ENCODE measurements at regions not wholly inside any gene's neighbourhood (a gene's known extent, or its start where the extent isn't known, plus 50 kb on each side); places are given as distances from the start of the nearest gene placed in this dataset.

- TF ChIP-seq CTCF (conservative IDR thresholded peaks at IDR 0.05; ENCODE audit: low read depth in 2 of 2), result 0 out of 4 replicates have a peak, but pooled peaks of 1 of the 2 experiments have one; percentile 14
- no peak for TF ChIP-seq ZNF462 (CRISPR knock-in tag; IDR thresholded peaks at IDR 0.05)
- no peak overlapping the region for H3K4me3 Mint-ChIP-seq
- Histone ChIP-seq H3K4me2 (no peak overlapping the region; the same call in 1 of the 2 replicates), H3F3A (replicated peaks; ENCODE audit: low read depth) (no peaks in the 10 kb centered on the region), H2AFZ (peak overlapping the region; percentile 11; the same call in 1 of the 2 replicates), H3K9me2 (ENCODE audit: insufficient read depth) (no peaks in the 10 kb centered on the region), H3K79me2 (replicated peaks; ENCODE audit: insufficient read depth) (no peaks in the 10 kb centered on the region), H3K27me3 (ENCODE audit: insufficient read depth) (no peaks in the 10 kb centered on the region), H3K4me3 (no peak overlapping the region), H3K4me1 (ENCODE audit: insufficient read depth) (peaks cover 18% of the 10 kb centered on the region), H3K27ac (ENCODE audit: low read depth) (no peak overlapping the region), H3K36me3 (ENCODE audit: insufficient read depth) (peaks cover 5% of the 10 kb centered on the region; the same call in 1 of the 2 replicates), H4K20me1 (replicated peaks; ENCODE audit: insufficient read depth) (no peaks in the 10 kb centered on the region)
- DNase-seq (ENCODE audit: low spot score) (peak; percentile 39), ATAC-seq (peak; percentile 64)
- no peaks in the 10 kb centered on the region for H3K27me3 Mint-ChIP-seq (ENCODE audit: insufficient read depth, low read depth, poor library complexity)
- peaks cover 23% of the 10 kb centered on the region for H3K36me3 Mint-ChIP-seq (ENCODE audit: low read depth)
- peaks cover 19% of the 10 kb centered on the region for H3K9me3 Mint-ChIP-seq
- 0 out of 2 replicates have a peak overlapping the region, but pooled peaks have one; percentile 22 for H3K27ac Mint-ChIP-seq
- H3K4me1 Mint-ChIP-seq, result peaks cover 16% of the 10 kb centered on the region
These were observed 121.8 kb upstream of the KCNK1 start for GRCh38 chr1:233491953-233492620.

Data from GM23338 (cell line).